GM21447 (cell line): ENCODE measurements at regions not wholly inside any gene's neighbourhood (a gene's known extent, or its start where the extent isn't known, plus 50 kb on each side); places are given as distances from the start of the nearest gene placed in this dataset.
A peak's percentile ranks its signal among the peaks of the same experiment; 100 is the strongest.
"Not testable (repeated sequence)": the region's sequence is repeated elsewhere in the genome, so short reads cannot be mapped to it uniquely, and the experiment has no call there.

Source experiments
- ATAC-seq: cut with Tn5 transposase; IDR thresholded peaks from one replicate; pipeline ENCODE4 v1.9.1; 2021; ENCODE audit not compliant: unreplicated experiment

DNA sequence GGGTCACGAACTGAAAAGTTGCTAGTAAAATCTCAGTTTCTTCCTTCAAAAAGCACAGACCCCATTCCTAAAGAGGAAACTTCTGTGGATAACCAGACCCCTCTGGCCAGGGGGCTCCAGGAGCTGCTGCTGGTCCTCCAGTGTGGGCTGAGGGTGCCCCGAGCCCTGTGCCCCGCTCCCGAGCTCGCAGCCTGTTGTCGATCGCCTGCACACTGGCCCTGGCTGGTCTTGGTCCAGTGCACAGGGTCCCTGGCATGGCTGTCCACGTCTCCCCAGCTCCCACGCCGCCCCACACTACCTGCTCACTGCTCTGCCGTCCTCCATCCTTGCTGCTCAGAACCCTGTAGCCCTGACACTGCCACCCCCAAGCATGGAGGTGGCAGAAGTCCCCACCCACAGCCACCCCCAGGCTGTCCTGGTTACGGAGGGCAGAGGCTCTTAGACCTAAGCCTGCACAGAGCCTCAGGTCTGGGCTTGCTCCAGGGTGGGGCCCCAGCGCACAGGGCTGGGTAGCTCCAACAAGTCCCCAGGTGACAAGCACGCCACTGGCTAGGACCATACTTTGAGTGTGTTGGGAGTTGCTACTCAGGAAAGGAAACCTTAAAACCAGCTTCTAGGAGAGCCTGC lies 87.0 kb downstream of the PLXNA1 start:
- no peak for ATAC-seq

GRCh38 chr3:127070776-127071175 lies 87.9 kb downstream of the PLXNA1 start:
- no peak for ATAC-seq

- no peak for ATAC-seq
Observed at GRCh38 chr3:127071597-127072001, 88.7 kb downstream of the PLXNA1 start.

DNA sequence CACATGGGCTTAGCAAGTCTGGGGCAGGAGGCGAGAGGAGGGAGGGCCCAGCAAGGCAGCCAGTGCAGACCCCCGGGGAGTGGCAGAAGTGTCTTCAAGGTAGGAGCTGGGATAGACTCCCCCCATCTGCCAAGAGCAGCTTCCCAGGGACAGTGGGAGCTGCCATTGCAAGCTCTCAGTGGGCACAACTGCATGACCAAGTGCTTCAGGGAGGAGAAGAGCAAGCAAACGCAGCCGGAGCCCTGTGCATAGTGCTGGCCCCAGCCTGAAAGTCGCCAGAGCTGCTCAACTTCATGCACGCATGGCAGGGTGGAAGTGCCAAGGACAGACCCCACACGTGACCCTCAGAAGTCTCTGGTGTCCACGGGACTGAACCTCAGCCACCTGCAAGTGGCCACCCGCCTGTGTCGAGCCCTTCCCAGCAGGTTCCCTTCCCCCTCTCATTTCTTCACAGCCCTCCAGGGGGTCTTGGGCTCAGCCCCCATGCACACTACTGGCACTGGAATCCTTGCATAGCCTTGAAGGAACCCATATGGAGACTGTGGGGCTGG lies 89.4 kb downstream of the PLXNA1 start:
- no peak for ATAC-seq

GRCh38 chr3:127072971-127073783 lies 90.3 kb downstream of the PLXNA1 start:
- ATAC-seq = no peak

GRCh38 chr3:127073941-127074820 lies 91.3 kb downstream of the PLXNA1 start:
- ATAC-seq = no peak

GRCh38 chr3:127074900-127075360 lies 92.0 kb downstream of the PLXNA1 start:
- ATAC-seq = peak; percentile 95

DNA sequence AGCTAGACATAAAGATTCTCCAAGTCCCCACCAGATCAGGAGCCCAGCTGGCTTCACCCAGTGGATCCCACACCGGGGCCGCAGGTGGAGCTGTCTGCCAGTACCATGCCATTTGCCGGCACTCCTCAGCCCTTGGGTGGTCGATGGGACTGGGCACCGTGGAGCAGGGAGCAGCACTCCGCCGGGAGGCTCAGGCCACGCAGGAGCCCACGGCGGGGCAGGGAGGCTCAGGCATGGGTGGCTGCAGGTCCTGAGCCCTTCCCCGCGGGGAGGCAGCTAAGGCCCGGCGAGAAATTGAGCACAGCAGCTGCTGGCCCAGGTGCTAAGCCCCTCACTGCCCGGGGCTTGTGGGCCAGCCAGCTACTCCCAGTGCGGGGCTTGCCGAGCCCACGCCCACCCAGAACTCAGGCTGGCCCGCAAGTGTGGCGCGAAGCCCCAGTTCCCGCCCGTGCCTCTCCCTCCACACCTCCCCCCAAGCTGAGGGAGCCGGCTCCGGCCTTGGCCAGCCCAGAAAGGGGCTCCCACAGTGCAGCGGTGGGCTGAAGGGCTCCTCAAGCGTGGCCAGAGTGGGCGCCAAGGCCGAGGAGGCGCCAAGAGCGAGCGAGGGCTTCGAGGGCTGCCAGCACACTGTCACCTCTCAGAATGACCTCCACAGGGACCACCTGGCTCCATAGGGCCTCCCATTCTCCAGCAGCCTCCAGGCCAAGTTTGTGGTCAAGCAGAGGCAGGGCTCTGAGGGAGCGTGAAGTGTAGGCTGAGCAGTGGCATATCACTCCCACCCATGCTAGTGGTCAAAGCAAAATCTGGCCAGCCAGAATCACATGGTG lies 93.5 kb downstream of the PLXNA1 start:
- not testable (repeated sequence) for ATAC-seq

DNA sequence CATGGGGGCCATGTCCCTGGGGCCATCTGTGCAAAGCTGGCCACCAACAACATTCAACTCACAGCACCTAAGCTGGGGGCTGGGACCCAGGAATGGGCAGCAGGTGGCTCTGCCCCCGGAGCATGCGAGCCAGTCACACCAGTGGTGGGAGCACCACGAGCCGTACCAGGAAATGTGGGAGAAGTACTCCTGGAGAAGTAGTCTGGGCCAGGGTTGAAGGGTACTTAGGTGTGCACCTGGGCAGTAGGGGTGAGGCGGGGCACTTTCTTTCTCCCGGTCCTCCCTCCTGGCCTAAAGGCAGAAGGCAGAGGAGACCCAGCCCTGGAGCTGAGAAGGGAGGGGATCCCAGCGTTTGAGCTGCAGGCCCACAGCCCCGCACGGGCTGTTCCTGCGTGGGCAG lies 94.2 kb downstream of the PLXNA1 start:
- ATAC-seq = no peak

DNA sequence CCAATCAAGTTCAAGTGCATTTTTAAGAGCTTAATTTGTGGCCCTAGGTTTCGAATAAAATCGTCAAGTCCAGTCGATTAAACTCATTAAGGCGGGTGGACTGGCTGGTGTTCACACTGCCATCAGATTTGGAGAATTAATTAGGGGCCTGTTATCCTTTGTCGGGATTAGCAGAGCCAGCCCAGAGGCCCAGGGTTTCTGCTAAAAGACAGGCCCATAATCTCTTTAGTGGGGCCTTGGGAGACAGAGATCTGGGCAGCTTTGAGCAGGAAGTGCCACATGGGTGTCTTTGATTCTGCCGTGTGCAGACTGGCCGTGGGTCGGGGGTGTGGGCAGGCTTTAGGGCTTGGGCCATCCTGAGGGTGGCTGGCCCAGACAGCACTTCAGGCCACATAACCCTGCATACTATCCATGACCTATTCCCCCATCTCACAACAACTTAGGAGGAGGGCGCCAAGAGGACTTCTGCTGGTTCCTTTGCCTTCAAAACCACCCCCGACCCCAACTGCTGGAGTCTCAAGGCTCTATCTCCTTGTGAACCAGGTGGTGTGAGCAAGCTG lies 94.7 kb downstream of the PLXNA1 start:
- ATAC-seq = no peak

- ATAC-seq = no peak
Observed at GRCh38 chr3:127078626-127079025, 95.7 kb downstream of the PLXNA1 start.

DNA sequence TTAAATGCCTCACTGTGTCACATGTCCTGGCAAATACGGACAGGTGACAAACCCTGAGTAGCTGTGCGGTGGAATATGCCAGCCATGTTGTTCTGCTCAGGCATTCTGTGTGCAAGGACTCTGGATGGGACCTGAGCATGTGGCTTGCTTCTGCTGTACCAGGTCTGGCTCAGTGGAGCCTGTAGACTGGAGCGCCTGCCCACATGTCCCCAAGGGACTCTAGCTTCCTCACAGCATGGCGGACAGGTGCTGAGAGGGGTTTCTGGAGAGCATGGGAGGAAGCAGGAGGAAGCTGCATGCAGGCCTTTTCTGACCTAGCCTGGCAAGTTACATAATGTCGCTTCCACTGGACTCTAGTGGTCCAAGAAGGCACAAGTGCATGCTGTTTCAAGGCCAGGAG lies 96.3 kb downstream of the PLXNA1 start:
- no peak for ATAC-seq

GRCh38 chr3:127081001-127081720 lies 98.2 kb downstream of the PLXNA1 start:
- ATAC-seq = no peak

DNA sequence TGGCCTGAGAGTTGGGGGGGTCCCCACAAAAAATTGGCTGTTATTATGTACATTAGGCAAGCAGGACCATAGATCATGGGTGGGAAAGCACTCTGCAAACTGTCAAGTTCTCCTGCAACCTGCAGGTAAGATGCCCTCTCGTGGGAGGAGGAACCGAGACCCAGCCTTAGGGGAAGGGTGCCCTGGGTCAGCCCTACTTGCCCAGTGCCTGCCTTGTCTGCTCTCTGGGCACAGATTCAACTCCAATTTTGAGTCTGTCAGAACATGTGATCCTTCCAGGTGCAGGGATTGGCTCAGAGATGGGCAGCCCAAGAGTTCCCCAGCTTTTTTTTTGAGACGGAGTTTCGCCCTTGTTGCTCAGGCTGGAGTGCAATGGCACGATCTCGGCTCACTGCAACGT lies 99.2 kb downstream of the PLXNA1 start:
- ATAC-seq = no peak

DNA sequence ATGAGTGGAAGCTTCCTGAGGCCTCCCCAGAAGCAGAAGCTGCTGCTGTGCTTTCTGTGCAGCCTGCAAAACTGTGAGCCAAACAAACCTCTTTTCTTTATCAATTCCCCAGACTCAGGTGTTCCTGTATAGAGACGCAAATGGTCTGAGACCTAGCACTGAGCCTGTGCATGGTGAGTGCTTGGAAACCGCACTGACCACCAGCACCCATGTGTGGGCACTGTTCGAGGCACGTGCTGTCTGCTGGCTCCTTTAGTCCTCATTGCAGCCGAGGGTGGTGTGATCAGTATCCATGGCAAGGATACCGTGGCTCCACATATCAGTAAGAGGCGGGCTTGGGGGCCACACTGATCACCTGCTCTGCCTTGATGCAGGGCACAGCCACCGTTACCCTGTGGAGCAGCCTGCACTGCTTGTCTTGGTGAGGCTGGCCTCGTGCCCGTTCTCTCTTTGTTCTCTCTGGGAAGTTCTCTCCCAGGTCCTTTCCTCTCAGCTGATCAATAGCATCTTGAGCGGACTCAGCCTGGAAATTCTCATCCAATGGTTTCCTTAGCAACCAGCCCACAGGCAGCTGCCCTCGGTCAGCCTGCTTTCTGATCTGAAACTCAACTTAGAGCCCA lies 101.0 kb downstream of the PLXNA1 start:
- ATAC-seq = no peak

DNA sequence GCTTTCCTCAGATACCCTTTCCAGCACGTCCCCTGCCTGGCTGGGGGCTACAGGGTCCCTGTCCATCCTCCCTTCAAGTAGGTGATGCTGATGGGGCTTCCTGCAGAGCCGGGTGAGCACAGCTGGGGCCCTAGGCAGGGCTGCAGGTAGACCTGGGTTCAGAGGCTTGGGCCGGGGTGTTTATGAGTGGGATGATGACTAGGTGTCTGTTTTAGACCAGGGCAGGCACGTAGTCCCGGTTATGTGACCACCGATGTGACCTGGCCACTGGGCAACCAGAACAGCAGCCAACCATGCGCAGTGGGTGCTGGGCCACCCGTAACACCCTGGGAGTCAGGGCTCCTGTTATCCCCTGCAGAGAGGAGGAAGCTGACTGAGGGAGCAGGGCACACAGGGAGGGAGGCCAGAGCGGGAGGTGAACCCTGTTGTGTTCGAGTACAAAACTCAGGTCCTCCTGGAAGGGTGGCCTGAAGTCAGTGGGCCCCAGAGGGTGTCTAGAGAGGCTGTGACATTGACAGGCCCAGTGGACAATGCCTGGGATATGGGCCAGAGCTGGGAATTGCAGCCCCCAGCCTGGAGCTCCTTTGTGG lies 101.6 kb downstream of the PLXNA1 start:
- no peak for ATAC-seq

GRCh38 chr3:127085576-127085975 lies 102.7 kb downstream of the PLXNA1 start:
- no peak for ATAC-seq

GRCh38 chr3:127086591-127086990 lies 103.7 kb downstream of the PLXNA1 start:
- not testable (repeated sequence) for ATAC-seq

- ATAC-seq = no peak
Observed at GRCh38 chr3:127087441-127087840, 104.5 kb downstream of the PLXNA1 start.
